ENCODE measurements at regions not wholly inside any gene's neighbourhood (a gene's known extent, or its start where the extent isn't known, plus 50 kb on each side); places are given as distances from the start of the nearest gene placed in this dataset.

- H3K27ac ChIP-seq: no peak overlapping the region
- TF ChIP-seq ZFX (IDR thresholded peaks at IDR 0.05; ENCODE audit: borderline replicate concordance) (no peak), CTCF (IDR thresholded peaks at IDR 0.05) (no peak)
These were observed 455.1 kb downstream of the PLCL1 start for GRCh38 chr2:198259496-198259895.

- no peak overlapping the region for H3K27ac ChIP-seq
- no peak for TF ChIP-seq CTCF (IDR thresholded peaks at IDR 0.05)
- no peak for TF ChIP-seq ZFX (IDR thresholded peaks at IDR 0.05; ENCODE audit: borderline replicate concordance)
These were observed 450.2 kb downstream of the PLCL1 start for GRCh38 chr2:198254536-198255090.

- H3K27ac ChIP-seq: no peak overlapping the region
- TF ChIP-seq CTCF (IDR thresholded peaks at IDR 0.05) (no peak), ZFX (IDR thresholded peaks at IDR 0.05; ENCODE audit: borderline replicate concordance) (no peak)
These were observed 449.6 kb downstream of the PLCL1 start for GRCh38 chr2:198253995-198254394.

- no peak overlapping the region for H3K27ac ChIP-seq
- TF ChIP-seq CTCF (IDR thresholded peaks at IDR 0.05) (no peak), ZFX (IDR thresholded peaks at IDR 0.05; ENCODE audit: borderline replicate concordance) (no peak)
These were observed 448.1 kb downstream of the PLCL1 start for GRCh38 chr2:198252472-198252871.

GRCh38 chr2:198242093-198242492 is 437.7 kb downstream of the PLCL1 start:
- no peak for TF ChIP-seq CTCF (IDR thresholded peaks at IDR 0.05)
- TF ChIP-seq ZFX (IDR thresholded peaks at IDR 0.05; ENCODE audit: borderline replicate concordance): no peak

GRCh38 chr2:198238429-198238828 is 434.0 kb downstream of the PLCL1 start:
- H3K27ac ChIP-seq: no peak overlapping the region
- TF ChIP-seq ZFX (IDR thresholded peaks at IDR 0.05; ENCODE audit: borderline replicate concordance) (no peak), CTCF (IDR thresholded peaks at IDR 0.05) (no peak)

More at GRCh38 chr2:198242093-198242492, 437.7 kb downstream of the PLCL1 start:
- no peak overlapping the region for H3K27ac ChIP-seq

- TF ChIP-seq ZFX (IDR thresholded peaks at IDR 0.05; ENCODE audit: borderline replicate concordance) (no peak), CTCF (IDR thresholded peaks at IDR 0.05) (no peak)
- no peak overlapping the region for H3K27ac ChIP-seq
These were observed 431.9 kb downstream of the PLCL1 start for GRCh38 chr2:198236338-198236737.

All from 22Rv1 (cell line).